HG02981 (cell line): ENCODE measurements at regions not wholly inside any gene's neighbourhood (a gene's known extent, or its start where the extent isn't known, plus 50 kb on each side); places are given as distances from the start of the nearest gene placed in this dataset.
"Not testable (repeated sequence)": the region's sequence is repeated elsewhere in the genome, so short reads cannot be mapped to it uniquely, and the experiment has no call there.

Source experiments
- ATAC-seq: cut with Tn5 transposase; IDR thresholded peaks from one replicate; pipeline ENCODE4 v1.9.1; 2021; ENCODE audit warnings: mild to moderate bottlenecking, moderate library complexity; ENCODE audit not compliant: unreplicated experiment

DNA sequence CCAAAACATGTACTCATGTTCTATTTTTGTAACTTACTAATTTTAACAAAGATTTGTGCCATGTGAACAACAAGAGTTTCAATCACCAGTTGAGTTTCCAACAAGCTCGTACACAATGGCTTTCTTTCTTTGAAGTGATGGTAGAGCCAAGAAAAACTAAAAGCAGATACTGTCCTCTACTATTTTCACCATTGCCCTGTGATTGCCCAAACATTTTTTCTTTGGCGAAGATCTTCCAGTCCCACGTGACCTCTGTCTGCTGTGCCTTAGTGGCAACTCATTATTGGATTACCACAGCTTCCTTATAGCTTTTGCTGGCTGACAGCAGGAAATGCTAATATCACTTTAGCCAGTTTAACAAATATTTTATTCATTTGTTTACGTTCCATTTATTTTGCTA lies 1147.1 kb downstream of the STIM2 start:
- ATAC-seq = no peak

DNA sequence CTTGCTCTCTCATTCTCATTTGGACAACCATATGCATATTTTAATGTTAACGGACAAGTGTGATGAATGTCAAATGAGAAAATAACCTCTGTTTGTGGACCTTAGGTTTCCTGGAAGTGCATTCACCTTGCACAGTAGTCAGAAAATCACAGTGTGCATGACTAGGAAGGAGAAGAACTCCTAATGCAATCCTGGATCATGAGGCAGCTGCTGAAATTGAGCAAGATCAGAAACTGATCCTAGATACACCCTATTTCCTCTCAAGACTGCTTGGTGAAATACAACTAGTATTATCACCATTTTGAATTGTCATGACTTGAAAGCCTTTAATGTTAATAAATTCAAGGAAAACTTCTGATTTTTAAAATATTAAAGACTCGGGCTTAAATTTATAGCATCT lies 1148.9 kb downstream of the STIM2 start:
- no peak for ATAC-seq

DNA sequence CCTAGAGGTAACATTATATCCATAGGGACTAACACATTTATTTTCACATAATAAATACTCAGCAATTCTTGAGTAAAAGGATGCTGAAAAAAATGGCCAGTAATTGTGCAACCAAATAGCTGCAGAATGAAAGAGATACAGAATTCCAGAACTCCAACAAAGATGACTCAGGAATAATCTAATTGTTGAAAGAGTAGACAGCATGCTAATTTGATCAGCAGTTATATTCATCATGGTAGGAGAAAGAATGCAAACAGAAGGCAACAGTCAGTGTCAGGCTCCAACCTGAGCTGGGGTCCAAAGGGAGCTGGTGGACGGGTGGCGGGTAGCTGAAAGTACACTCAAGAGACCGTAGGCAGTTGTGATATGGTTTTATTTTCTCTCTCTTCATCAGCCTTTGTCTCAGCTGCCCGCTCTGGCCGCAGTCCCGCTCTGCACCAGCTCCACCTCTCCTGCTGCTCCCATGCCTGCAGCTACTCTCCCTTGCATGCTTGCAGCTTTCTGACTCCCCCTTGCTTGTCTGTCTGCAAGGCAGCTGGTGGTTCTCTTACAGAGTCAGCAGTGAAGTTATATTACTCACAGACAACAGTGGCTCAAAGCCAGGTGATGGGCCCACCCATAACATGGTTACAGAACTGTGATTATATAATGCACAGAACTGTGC lies 1150.1 kb downstream of the STIM2 start:
- no peak for ATAC-seq

DNA sequence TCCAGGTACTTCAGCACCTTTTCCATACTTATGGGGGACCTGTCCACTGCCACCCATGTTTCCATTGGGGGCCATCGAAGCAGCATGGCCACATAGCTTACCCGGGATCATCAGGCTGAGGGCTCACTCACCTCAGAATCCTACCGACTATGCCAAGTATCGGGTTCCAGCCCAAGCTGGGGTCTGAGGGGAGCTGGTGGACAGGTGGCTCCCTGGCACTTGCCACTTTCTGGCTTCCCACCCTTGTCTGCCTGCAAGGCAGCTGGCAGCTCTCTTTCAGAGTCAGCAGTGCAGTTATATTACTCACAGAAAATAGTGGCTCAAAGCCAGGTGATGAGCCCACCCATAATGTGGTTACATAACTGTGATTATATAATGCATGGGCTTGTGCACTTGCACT lies 1153.8 kb downstream of the STIM2 start:
- no peak for ATAC-seq

DNA sequence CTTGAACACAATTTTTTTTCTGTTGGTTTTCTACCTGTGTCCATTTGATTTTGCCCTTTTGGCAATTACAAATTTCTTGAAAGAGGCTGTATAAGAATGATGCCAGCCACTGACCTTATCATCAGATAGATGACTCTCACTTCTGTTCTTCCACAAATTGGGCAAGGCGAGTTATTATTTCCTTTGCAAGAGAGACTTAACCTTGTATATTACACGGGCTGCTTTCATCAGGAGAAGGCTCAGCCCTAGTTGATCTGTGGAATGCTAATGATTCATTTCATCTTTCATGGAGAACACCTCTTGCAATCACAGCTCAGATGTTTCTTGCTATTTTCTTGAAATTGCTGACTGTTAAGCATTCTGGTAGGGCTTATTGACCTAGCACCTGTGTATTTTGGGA lies 1155.4 kb downstream of the STIM2 start:
- ATAC-seq = no peak

DNA sequence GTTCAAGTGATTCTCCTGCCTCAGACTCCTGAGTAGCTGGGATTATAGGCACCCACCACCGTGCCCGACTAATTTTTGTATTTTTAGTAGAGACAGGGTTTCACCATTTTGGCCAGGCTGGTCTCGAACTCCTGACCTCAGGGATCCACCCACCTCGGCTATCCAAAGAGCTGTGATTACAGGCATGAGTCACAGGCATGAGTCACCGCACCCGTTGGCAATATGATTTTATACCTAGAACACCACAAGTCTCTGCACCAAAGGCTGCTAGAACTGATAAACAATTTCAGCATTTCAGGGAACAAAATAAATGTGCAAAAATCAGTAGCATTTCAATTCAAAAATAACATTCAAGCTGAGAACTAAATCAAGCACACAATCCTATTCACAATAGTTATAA lies 1177.6 kb downstream of the STIM2 start:
- not testable (repeated sequence) for ATAC-seq

DNA sequence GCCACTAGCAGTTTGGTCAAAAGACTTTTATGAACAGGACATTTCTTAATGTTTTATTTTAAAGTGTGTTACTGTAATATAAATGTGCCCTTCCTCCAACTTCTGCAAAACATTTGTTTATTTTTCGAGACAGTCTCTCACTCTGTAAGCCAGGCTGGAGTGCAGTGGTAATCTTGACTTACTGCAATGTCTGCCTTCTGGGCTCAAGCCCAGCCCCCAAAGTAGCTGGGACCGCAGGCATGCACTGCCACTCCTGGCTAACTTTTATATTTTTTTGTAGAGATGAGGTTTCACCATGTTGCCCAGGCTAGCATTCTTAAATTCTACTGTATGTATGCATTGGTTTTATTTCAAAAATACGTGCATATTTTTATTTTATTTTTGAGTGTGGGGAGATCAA lies 1201.9 kb downstream of the STIM2 start:
- ATAC-seq = no peak

DNA sequence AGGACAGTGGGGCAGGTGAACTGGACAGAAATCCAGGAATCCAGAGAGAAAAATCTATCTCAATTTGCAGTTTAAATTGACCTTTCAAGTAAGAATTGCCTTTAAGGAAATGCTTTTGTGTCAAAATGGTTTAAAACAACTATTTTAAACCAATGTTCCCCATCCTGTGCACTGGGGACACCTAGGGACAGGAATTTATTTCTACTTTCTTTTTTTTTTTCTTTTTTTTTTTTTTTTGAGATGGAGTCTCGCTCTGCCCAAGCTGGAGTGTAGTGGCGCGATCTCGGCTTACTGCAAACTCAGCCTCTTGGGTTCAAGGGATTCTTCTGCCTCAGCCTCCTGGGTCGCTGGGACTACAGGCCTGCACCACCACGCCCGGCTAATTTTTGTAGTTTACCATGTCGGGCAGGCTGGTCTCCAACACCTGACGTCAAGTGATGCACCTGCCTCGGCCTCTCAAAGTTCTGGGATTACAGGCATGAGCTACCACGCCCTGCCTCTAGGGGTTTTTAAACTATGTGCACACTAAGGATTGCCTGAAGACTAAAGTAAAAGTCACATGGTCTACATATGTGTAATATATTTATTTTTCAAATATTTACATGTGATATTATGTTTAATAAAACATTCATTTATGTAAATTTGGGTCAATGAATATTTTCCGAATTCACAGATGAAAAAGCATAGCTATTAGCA lies 1213.4 kb downstream of the STIM2 start:
- no peak for ATAC-seq

DNA sequence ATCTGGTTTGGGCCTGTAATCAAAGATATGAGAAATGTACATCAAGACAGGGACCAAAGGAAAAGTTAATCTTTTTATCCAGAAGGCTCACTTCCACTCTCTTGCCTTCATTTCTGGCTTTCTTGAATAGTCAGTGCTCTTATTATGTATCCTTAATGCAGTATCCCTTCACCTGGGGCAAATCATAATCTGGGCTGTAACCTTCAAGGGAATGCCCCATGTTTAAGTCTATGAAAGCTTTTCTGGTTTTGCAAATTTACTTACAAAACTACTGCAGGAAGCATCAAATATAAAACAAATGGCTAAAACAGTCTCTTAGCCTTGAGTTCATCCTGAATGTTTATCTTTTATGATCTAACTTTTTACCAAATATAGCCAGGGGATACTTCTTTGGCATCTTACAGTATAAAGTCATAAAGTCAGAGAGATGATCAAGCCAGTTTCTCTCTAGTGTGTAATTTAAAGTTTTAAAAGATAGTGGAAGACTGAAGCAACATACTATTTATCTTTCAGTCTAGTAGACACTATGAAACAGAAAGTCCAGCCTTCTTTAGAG lies 1214.8 kb downstream of the STIM2 start:
- no peak for ATAC-seq

DNA sequence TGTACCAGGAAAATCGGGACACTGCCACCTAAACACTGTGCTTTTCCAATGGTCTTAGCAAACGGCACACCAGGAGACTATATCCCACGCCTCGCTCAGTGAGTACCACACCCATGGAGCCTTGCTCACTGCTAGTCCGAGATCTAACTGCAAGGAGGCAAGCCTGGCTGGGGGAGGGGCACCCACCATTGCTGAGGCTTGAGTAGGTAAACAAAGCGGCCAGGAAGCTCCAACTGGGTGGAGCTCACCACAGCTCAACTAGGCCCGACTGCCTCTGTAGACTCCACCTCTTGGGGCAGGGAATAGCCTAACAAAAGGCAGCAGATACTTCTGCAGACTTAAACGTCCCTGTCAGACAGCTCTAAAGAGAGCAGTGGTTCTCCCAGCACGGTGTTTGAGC lies 1216.6 kb downstream of the STIM2 start:
- ATAC-seq = not testable (repeated sequence)

DNA sequence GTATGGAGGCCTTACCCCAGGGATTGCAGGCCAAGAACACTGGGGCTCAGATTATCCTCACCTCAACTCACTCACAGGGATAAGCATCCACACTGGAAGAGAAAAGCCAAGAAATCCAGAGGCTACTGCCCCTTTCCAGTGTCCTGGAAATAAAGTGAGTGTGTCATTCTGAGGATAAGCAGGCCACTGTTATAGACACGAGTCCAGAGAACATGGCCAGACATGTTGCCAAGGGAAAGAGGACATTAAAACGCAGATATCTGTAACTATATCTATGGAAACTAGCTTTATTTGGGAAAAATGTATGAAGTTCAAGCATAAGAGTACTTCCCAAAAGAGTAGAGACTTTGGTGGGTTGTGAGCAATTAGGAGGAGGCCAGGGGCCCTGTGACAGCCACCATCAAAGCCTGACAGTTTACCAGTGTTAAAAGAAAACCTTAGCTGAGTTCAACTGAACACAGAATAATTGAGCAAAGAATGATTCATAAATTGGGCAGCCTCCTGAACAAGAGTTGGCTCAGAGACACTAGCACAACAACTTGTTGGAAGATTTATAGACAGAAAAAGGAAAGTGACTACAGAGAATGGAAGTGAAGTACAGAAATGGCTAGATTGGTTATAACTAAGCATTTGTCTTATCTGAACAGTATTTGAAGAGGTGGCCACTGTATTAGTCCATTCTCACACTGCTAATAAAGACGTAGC lies 1222.2 kb downstream of the STIM2 start:
- ATAC-seq = no peak

DNA sequence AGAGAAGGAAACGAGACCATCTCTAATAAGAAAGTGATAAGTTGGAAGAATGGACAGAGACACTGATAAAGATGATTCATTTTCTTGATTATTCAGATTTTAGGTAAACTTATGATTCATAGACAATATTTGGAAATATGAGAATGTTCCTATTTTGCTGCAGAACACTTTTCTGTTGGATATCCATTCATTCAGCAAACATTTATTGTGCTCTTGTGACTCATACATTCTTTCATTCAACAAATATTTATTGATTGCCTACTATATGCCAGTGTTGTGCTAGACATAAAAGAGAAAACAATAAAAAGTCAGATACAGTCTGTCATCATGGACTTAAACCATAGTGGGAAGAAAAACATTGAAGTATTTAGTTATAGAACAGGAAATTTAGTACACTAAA lies 1232.0 kb downstream of the STIM2 start:
- no peak for ATAC-seq

DNA sequence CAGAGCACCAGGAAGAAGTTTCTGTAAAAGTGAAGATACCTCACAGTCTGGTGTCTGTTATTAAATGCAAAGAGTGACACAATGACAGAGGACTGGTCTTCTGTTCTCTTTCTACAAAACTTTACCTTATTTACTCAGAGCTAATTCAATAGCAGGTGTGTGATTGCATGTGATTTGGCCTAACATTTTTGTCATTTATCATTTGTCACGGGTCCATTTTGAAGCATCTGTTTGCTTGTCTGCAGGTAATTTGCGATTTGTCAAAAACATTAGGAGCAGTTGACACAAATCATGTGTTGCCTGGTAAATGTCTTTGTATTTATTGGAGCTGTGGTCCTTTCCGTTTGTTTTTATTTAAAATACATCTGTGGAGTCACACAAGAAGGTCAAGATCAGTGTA lies 1232.4 kb downstream of the STIM2 start:
- ATAC-seq = no peak

DNA sequence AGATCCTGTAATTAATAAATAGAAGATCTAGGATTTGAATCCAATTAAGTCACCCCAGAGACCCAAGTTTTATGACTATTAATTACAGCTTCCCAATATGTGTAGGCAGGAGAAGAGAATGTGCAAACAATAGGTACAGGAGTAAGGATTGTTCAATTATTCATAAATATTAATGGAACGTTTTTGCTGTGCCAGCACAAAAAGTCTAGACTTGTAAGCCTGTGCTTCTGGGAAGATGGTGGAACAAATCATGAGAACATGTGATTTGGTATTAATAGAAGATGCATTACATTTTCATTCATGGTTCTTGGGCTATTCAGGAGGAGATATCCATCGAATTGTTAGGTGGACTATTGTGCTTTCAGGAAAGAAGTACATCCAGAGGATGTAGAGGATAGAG lies 1240.9 kb downstream of the STIM2 start:
- no peak for ATAC-seq

DNA sequence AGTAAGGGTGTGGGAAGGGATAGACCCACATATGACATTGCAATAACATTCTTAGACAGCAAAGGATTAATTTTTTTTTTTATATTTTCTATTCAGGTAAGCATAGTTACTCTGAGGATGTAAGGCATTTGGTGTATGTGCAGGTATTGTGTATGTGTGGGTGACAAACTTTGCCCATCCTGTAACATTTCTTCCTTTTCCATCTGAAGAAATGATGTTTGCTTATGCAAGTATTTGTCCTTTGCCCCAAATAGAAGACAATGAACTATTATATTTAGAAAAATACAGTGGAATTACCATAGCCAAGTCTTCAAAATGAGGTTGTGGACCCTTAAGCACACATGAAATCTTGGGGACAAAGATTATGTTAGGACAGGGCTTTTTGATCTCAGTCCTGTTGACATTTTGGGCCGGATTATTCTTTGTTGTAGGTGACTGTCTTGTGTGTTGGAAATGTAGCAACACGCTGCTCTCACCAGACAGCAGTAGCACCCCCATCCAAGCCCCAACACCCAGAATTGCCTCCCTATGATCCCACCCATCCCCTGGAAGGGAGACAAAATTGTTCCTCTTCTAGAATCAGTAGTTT lies 1244.7 kb downstream of the STIM2 start:
- ATAC-seq = no peak

DNA sequence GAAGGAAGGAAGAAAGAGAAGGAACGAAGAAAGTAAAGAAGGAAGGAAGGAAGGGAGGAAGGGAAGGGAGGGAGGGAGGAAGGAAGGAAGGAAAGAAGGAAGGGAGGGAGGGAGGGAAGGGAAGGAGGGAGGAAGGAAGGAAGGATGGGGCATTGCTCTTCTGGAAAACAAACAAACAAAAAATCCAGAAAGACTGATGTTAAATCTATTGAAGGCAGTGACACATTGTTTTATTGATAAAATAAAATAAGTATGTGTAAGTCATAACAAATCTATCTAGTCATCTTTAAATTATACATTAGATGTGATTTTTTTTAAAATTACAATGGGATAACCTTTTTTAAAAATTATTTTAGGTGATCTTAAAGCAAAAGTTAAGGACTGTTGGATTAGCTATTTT lies 1245.5 kb downstream of the STIM2 start:
- no peak for ATAC-seq

DNA sequence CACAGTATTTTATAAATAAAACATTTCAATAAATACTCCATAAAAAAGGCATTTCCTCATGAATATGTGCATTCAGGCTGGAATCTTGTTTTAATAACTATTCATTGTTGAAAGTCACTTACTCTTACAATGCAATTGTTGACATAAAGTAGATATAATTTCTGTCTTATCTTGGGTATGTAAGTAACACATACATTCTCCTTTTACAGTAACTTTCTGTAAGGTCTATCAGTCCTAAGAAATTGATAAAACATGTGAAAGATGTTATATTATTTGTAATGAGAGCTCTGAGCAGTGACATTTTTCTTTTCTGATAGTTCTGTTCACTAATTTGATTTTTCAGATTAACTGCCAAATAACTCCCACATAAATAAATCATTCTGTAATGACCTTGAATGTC lies 1249.2 kb downstream of the STIM2 start:
- ATAC-seq = no peak

DNA sequence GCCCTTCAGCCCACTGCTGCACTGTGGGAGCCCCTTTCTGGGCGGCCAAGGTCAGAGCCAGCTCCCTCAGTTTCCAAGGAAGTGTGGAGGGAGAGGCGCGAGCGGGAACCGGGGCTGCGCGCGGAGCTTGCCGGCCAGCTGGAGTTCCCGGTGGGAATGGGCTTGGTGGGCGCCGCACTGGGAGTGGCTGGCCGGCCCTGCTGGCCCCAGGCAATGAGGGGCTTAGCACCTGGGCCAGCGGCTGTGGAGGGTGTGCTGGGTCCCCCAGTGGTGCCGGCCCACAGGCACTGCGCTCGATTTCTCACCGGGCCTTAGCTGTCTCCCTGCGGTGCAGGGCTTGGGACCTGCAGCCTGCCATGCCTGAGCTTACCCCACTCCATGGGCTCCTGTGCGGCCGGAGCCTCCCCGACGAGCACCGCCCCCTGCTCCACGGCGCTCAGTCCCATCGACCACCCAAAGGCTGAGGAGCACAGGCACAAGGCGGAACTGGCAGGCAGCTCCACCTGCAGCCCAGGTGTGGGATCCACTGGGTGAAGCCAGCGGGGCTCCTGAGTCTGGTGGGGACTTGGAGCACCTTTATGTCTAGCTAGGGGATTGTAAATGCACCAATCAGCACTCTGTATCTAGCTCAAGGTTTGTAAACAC lies 1252.2 kb downstream of the STIM2 start:
- ATAC-seq = not testable (repeated sequence)

DNA sequence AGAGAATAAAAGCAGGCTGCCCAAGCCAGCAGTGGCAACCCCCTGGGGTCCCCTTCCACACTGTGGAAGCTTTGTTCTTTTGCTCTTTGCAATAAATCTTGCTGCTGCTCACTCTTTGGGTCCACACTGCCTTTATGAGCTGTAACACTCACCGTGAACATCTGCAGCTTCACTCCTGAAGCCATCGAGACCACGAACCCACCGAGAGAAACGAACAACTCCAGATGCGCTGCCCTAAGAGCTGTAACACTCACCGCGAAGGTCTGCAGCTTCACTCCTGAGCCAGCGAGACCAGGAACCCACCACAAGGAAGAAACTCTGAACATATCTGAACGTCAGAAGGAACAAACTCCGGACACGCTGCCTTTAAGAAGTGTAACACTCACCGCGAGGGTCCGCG lies 1252.9 kb downstream of the STIM2 start:
- ATAC-seq = not testable (repeated sequence)

DNA sequence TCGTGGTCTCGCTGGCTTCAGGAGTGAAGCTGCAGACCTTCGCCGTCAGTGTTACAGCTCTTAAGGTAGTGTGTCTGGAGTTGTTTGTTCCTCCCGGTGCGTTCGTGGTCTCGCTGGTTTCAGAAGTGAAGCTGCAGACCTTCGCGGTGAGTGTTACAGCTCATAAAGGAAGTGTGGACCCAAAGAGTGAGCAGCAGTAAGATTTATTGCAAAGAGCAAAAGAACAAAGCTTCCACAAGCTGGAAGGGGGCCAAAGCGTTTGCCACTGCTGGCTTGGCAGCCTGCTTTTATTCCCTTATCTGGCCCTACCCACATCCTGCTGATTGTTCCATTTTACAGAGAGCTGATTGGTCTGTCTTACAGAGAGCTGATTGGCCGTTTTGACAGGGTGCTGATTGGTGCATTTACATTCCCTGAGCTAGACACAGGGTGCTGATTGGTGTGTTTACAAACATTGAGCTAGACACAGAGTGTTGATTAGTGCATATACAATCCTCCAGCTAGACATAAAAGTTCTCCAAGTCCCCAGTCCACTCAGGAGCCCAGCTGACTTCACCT lies 1256.0 kb downstream of the STIM2 start:
- ATAC-seq = not testable (repeated sequence)
